H9 (cell line): ENCODE measurements at regions not wholly inside any gene's neighbourhood (a gene's known extent, or its start where the extent isn't known, plus 50 kb on each side); places are given as distances from the start of the nearest gene placed in this dataset.

Experiments used
- DNase-seq: peaks from one replicate; pipeline ENCODE4 v3.0.0-alpha.2; 2017
- H2AFZ ChIP-seq: one replicate; pipeline ENCODE4 v1.6.1; 2013; ENCODE audit warnings: mild to moderate bottlenecking, low read length, control low read depth, moderate library complexity
- H2AK5ac ChIP-seq: 2 replicates; pipeline ENCODE4 v1.6.1; 2013; ENCODE audit warnings: low read length, control low read depth, mixed read lengths; ENCODE audit not compliant: insufficient read length
- H2BK120ac ChIP-seq: one replicate; pipeline ENCODE4 v1.6.1; 2013; ENCODE audit warnings: low read depth, mild to moderate bottlenecking, low read length, control low read depth, inconsistent platforms; ENCODE audit not compliant: poor library complexity, severe bottlenecking
- H2BK12ac ChIP-seq: 2 replicates; pipeline ENCODE4 v1.6.1; 2013; ENCODE audit warnings: low read length, control low read depth, mixed read lengths, low read depth; ENCODE audit not compliant: insufficient read length
- H2BK15ac ChIP-seq: 2 replicates; pipeline ENCODE4 v1.6.1; 2013; ENCODE audit warnings: low read depth, low read length, control low read depth
- H2BK20ac ChIP-seq: one replicate; pipeline ENCODE4 v1.6.1; 2013; ENCODE audit warnings: low read depth, mild to moderate bottlenecking, low read length, control low read depth, inconsistent platforms; ENCODE audit not compliant: poor library complexity, severe bottlenecking
- H2BK5ac ChIP-seq: 2 replicates; pipeline ENCODE4 v1.6.1; 2013; ENCODE audit warnings: low read length, control low read depth, mixed read lengths; ENCODE audit not compliant: insufficient read length
- H3K14ac ChIP-seq: 2 replicates; pipeline ENCODE4 v1.6.1; 2013; ENCODE audit warnings: low read length, control low read depth; ENCODE audit not compliant: insufficient read depth
- H3K18ac ChIP-seq: 2 replicates; pipeline ENCODE4 v1.6.1; 2013; ENCODE audit warnings: low read depth, mild to moderate bottlenecking, mixed read lengths, low read length, control low read depth; ENCODE audit not compliant: insufficient read length
- H3K23ac ChIP-seq: 2 replicates; pipeline ENCODE4 v1.6.1; 2013; ENCODE audit warnings: low read length, control low read depth, mixed read lengths, low read depth; ENCODE audit not compliant: insufficient read length
- H3K23me2 ChIP-seq: 2 replicates; pipeline ENCODE4 v1.6.1; 2013; ENCODE audit warnings: low read depth, mild to moderate bottlenecking, mixed read lengths, low read length, control low read depth; ENCODE audit not compliant: insufficient read length, poor library complexity, severe bottlenecking
- H3K27ac ChIP-seq: 2 replicates; pipeline ENCODE4 v1.5.1; 2013; ENCODE audit warnings: low read length, control low read depth, mixed read lengths, low read depth; ENCODE audit not compliant: insufficient read length
- H3K27me3 ChIP-seq: 2 replicates; pipeline ENCODE4 v1.6.1; 2013; ENCODE audit warnings: low read length, control low read depth, inconsistent platforms; ENCODE audit not compliant: insufficient read depth
- H3K4ac ChIP-seq: 2 replicates; pipeline ENCODE4 v1.6.1; 2013; ENCODE audit warnings: low read depth, mild to moderate bottlenecking, control low read depth, inconsistent platforms, low read length, moderate library complexity
- H3K4me1 ChIP-seq: 2 replicates; pipeline ENCODE4 v1.6.1; 2013; ENCODE audit warnings: low read length, control low read depth, inconsistent platforms; ENCODE audit not compliant: insufficient read depth
- H3K4me2 ChIP-seq: 2 replicates; pipeline ENCODE4 v1.6.1; 2013; ENCODE audit warnings: low read length, control low read depth, mixed read lengths; ENCODE audit not compliant: insufficient read length, insufficient read depth
- H3K56ac ChIP-seq: 2 replicates; pipeline ENCODE4 v1.6.1; 2013; ENCODE audit warnings: low read depth, mild to moderate bottlenecking, mixed read lengths, low read length, control low read depth; ENCODE audit not compliant: insufficient read length
- H3K79me1 ChIP-seq: 2 replicates; pipeline ENCODE4 v1.6.1; 2013; ENCODE audit warnings: low read depth, mild to moderate bottlenecking, moderate library complexity, low read length, control low read depth, inconsistent platforms; ENCODE audit not compliant: insufficient read depth, poor library complexity, severe bottlenecking
- H3K79me2 ChIP-seq: 2 replicates; pipeline ENCODE4 v1.6.1; 2013; ENCODE audit warnings: low read length, control low read depth, inconsistent platforms; ENCODE audit not compliant: insufficient read depth
- H3K9ac ChIP-seq: 2 replicates; pipeline ENCODE4 v1.6.1; 2013; ENCODE audit warnings: low read length, control low read depth, mixed read lengths; ENCODE audit not compliant: insufficient read length; ENCODE audit errors: extremely low read depth
- H3K9me3 ChIP-seq: one replicate; pipeline ENCODE4 v1.6.1; 2013; ENCODE audit warnings: low read depth, low read length, inconsistent platforms; ENCODE audit not compliant: control insufficient read depth
- H3T11ph ChIP-seq: one replicate; pipeline ENCODE4 v1.6.1; 2013; ENCODE audit warnings: mild to moderate bottlenecking, low read length, control low read depth, inconsistent platforms
- H4K20me1 ChIP-seq: one replicate; pipeline ENCODE4 v1.6.1; 2013; ENCODE audit not compliant: control insufficient read depth, insufficient read length, insufficient read depth
- H4K5ac ChIP-seq: 2 replicates; pipeline ENCODE4 v1.6.1; 2013; ENCODE audit warnings: low read depth, mild to moderate bottlenecking, mixed read lengths, low read length, control low read depth; ENCODE audit not compliant: insufficient read length
- H4K8ac ChIP-seq: replicated peaks from 2 replicates; pipeline ENCODE4 v1.6.1; 2013; ENCODE audit warnings: low read length, control low read depth, mixed read lengths, low read depth; ENCODE audit not compliant: insufficient read length
- H4K91ac ChIP-seq: 2 replicates; pipeline ENCODE4 v1.6.1; 2013; ENCODE audit warnings: low read depth, mild to moderate bottlenecking, moderate library complexity, mixed read lengths, low read length, control low read depth; ENCODE audit not compliant: insufficient read length
- H3K27ac Mint-ChIP-seq, 3 experiments: 2 replicates in 2 of 3; 3 replicates in 1 of 3; pipeline ENCODE4 v1.8.0; 2020 to 2021; ENCODE audit warnings: mixed read lengths in 3 of 3, mild to moderate bottlenecking in 1 of 3, moderate library complexity in 1 of 3
- H3K27me3 Mint-ChIP-seq: 2 replicates; pipeline ENCODE4 v1.8.0; 2021; ENCODE audit warnings: low read depth, mild to moderate bottlenecking, moderate library complexity, mixed read lengths
- H3K36me3 Mint-ChIP-seq, 3 experiments: 2 replicates in 2 of 3; 3 replicates in 1 of 3; pipeline ENCODE4 v1.8.0; 2020 to 2021; ENCODE audit warnings: low read depth in 3 of 3, mixed read lengths in 3 of 3; ENCODE audit not compliant: insufficient read depth in 1 of 3
- H3K4me1 Mint-ChIP-seq, 2 experiments: 2 replicates each; pipeline ENCODE4 v1.8.0; 2020; ENCODE audit warnings: mixed read lengths in 2 of 2
- H3K4me3 Mint-ChIP-seq, 2 experiments: 2 replicates in 1 of 2; 3 replicates in 1 of 2; pipeline ENCODE4 v1.8.0; 2020 to 2021; ENCODE audit warnings: mild to moderate bottlenecking in 2 of 2, mixed read lengths in 2 of 2, moderate library complexity in 1 of 2
- H3K9me3 Mint-ChIP-seq, 2 experiments: 2 replicates in 1 of 2; 3 replicates in 1 of 2; pipeline ENCODE4 v1.8.0; 2020; ENCODE audit warnings: mild to moderate bottlenecking in 2 of 2, mixed read lengths in 2 of 2, moderate library complexity in 1 of 2
- CTCF ChIP-seq: fragments of 200-600 bp; sonication (generic); conservative IDR thresholded peaks from 3 replicates; pipeline ENCODE4 v1.8.0; 2021; ENCODE audit warnings: antibody characterized with exemption, mild to moderate bottlenecking

GRCh38 chr4:97367878-97368277 lies 775.4 kb downstream of the STPG2 start:
- no peak overlapping the region for H3K4me2 ChIP-seq
- Mint-ChIP-seq H3K4me3 (no peak overlapping the region), H3K9me3 (peaks cover 25 to 26% of the 10 kb centered on the region in 2 experiments)

More at GRCh38 chr4:97367878-97368277, 775.4 kb downstream of the STPG2 start:
- no peak for DNase-seq
- H2AK5ac ChIP-seq = no peak overlapping the region
- H2BK20ac ChIP-seq = no peak overlapping the region
- no peak overlapping the region for H3K9ac ChIP-seq
- H4K8ac ChIP-seq = no peak overlapping the region
- no peak overlapping the region for H3K56ac ChIP-seq
- Mint-ChIP-seq H3K4me1 (peaks cover 4 to 5% of the 10 kb centered on the region in 2 experiments; a peak in 3 of 4 replicates), H3K27me3 (no peaks in the 10 kb centered on the region; the same call in 1 of the 2 replicates), H3K36me3 (peaks cover 7 to 34% (median 15%) of the 10 kb centered on the region in 3 experiments), H3K27ac (no peak overlapping the region)
- no peak overlapping the region for H3K14ac ChIP-seq
- no peak overlapping the region for H3T11ph ChIP-seq
- H2BK12ac ChIP-seq = no peak overlapping the region
- H3K23me2 ChIP-seq = no peaks in the 10 kb centered on the region
- no peak overlapping the region for H3K27ac ChIP-seq
- no peak overlapping the region for H2AFZ ChIP-seq
- no peak overlapping the region for H4K91ac ChIP-seq
- no peaks in the 10 kb centered on the region for H3K27me3 ChIP-seq
- no peak overlapping the region for H2BK120ac ChIP-seq
- no peak overlapping the region for H3K4ac ChIP-seq
- no peaks in the 10 kb centered on the region for H3K4me1 ChIP-seq
- no peak overlapping the region for H2BK5ac ChIP-seq
- TF ChIP-seq CTCF = no peak
- no peaks in the 10 kb centered on the region for H4K20me1 ChIP-seq
- no peak overlapping the region for H4K5ac ChIP-seq
- H3K9me3 ChIP-seq = no peaks in the 10 kb centered on the region
- H3K79me2 ChIP-seq = no peaks in the 10 kb centered on the region
- no peak overlapping the region for H3K23ac ChIP-seq
- H2BK15ac ChIP-seq = no peak overlapping the region
- no peaks in the 10 kb centered on the region for H3K79me1 ChIP-seq
- no peak overlapping the region for H3K18ac ChIP-seq
